ENCODE measurements at regions not wholly inside any gene's neighbourhood (a gene's known extent, or its start where the extent isn't known, plus 50 kb on each side); places are given as distances from the start of the nearest gene placed in this dataset.

- H3K4me3 ChIP-seq (replicated peaks in 1 of 2; ENCODE audit: low read depth in 2 of 2, low read length in 2 of 2): no peak overlapping the region
- no peak for DNase-seq (ENCODE audit: low read depth in 2 of 2)
- no peak for TF ChIP-seq CTCF (IDR thresholded peaks at IDR 0.05; ENCODE audit: low read depth, low read length)
Measured at GRCh38 chr21:16863362-16863905, 649.4 kb upstream of the CXADR start.

GRCh38 chr21:16863908-16864307 lies 648.9 kb upstream of the CXADR start:
- H3K4me3 ChIP-seq (replicated peaks in 1 of 2; ENCODE audit: low read depth in 2 of 2, low read length in 2 of 2): no peak overlapping the region
- TF ChIP-seq CTCF (IDR thresholded peaks at IDR 0.05; ENCODE audit: low read depth, low read length): no peak
- DNase-seq (ENCODE audit: low read depth in 2 of 2): no peak

GRCh38 chr21:16865632-16866031 lies 647.2 kb upstream of the CXADR start:
- H3K4me3 ChIP-seq (replicated peaks in 1 of 2; ENCODE audit: low read depth in 2 of 2, low read length in 2 of 2): no peak overlapping the region
- no peak for TF ChIP-seq CTCF (IDR thresholded peaks at IDR 0.05; ENCODE audit: low read depth, low read length)
- DNase-seq (ENCODE audit: low read depth in 2 of 2): no peak

GRCh38 chr21:16866851-16867250 lies 646.0 kb upstream of the CXADR start:
- no peak overlapping the region for H3K4me3 ChIP-seq (replicated peaks in 1 of 2; ENCODE audit: low read depth in 2 of 2, low read length in 2 of 2)
- no peak for TF ChIP-seq CTCF (IDR thresholded peaks at IDR 0.05; ENCODE audit: low read depth, low read length)
- DNase-seq (ENCODE audit: low read depth in 2 of 2): no peak

GRCh38 chr21:16870103-16870502 lies 642.7 kb upstream of the CXADR start:
- peak; percentile 41 to 47 for DNase-seq (ENCODE audit: low read depth in 2 of 2)
- no peak for TF ChIP-seq CTCF (IDR thresholded peaks at IDR 0.05; ENCODE audit: low read depth, low read length)
- no peak overlapping the region for H3K4me3 ChIP-seq (replicated peaks in 1 of 2; ENCODE audit: low read depth in 2 of 2, low read length in 2 of 2)

GRCh38 chr21:16872616-16873015 lies 640.2 kb upstream of the CXADR start:
- DNase-seq (ENCODE audit: low read depth in 2 of 2): no peak
- no peak overlapping the region for H3K4me3 ChIP-seq (replicated peaks in 1 of 2; ENCODE audit: low read depth in 2 of 2, low read length in 2 of 2)
- no peak for TF ChIP-seq CTCF (IDR thresholded peaks at IDR 0.05; ENCODE audit: low read depth, low read length)

GRCh38 chr21:16873176-16873575 lies 639.7 kb upstream of the CXADR start:
- no peak for DNase-seq (ENCODE audit: low read depth in 2 of 2)
- H3K4me3 ChIP-seq (replicated peaks in 1 of 2; ENCODE audit: low read depth in 2 of 2, low read length in 2 of 2): no peak overlapping the region
- TF ChIP-seq CTCF (IDR thresholded peaks at IDR 0.05; ENCODE audit: low read depth, low read length): no peak
